ENCODE measurements at regions not wholly inside any gene's neighbourhood (a gene's known extent, or its start where the extent isn't known, plus 50 kb on each side); places are given as distances from the start of the nearest gene placed in this dataset.
"Not testable (repeated sequence)": the region's sequence is repeated elsewhere in the genome, so short reads cannot be mapped to it uniquely, and the experiment has no call there.

GRCh38 chr6:147689398-147689797, 180.9 kb downstream of the SAMD5 start:
- DNase-seq, result no peak
- TF ChIP-seq GATA1 (IDR thresholded peaks at IDR 0.05; ENCODE audit: low read depth, low read length), result no peak
- no peak for TF ChIP-seq POLR2A (IDR thresholded peaks at IDR 0.05; ENCODE audit: low read length)

GRCh38 chr6:147691446-147691845, 183.0 kb downstream of the SAMD5 start:
- TF ChIP-seq GATA1 (IDR thresholded peaks at IDR 0.05; ENCODE audit: low read depth, low read length) (no peak), POLR2A (IDR thresholded peaks at IDR 0.05; ENCODE audit: low read length) (no peak)
- no peak for DNase-seq

GRCh38 chr6:147693181-147693580, 184.7 kb downstream of the SAMD5 start:
- TF ChIP-seq POLR2A (IDR thresholded peaks at IDR 0.05; ENCODE audit: low read length) (no peak), GATA1 (IDR thresholded peaks at IDR 0.05; ENCODE audit: low read depth, low read length) (no peak)

DNA sequence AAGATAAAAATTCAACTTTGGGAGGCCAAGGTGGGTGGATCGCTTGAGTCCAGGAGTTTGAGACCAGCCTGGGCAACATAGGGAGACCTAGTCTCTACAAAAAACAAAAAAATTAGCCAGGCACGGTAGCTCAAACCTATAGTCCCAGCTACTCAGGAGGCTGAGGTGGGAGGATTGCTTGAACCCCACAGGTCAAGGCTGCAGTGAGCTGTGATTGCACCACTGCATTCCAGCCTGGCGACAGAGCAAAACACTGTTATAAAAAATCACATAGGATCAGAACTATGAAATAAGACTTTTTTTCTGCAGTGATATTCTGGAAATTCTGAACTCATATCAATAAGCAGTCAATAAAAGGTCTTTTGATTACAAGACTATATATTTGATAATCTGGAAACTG, 186.1 kb downstream of the SAMD5 start:
- DNase-seq, result not testable (repeated sequence)

More at GRCh38 chr6:147693181-147693580, 184.7 kb downstream of the SAMD5 start:
- no peak for DNase-seq

DNA sequence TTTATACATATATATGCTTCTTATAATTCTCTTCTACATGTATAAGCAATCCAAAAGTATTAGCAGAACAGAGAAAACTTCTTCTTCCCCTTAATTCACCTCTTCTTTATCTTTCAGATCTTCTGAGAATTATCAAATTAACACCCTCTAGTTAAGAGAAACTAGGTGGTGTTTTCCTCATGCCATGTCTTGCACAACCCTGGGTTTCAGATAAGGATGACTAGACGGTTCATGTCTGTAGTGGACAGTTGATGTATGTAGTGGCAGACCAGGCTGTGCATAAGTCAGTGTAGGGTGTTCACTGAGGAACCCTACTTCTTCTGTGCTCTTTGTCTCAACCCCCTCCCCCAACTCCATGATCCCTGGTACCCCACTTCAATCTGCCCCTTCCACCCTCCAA, 187.3 kb downstream of the SAMD5 start:
- DNase-seq, result peak; percentile 13 to 21
- no peak for TF ChIP-seq GATA1 (IDR thresholded peaks at IDR 0.05; ENCODE audit: low read depth, low read length)
- TF ChIP-seq POLR2A (IDR thresholded peaks at IDR 0.05; ENCODE audit: low read length), result no peak

DNA sequence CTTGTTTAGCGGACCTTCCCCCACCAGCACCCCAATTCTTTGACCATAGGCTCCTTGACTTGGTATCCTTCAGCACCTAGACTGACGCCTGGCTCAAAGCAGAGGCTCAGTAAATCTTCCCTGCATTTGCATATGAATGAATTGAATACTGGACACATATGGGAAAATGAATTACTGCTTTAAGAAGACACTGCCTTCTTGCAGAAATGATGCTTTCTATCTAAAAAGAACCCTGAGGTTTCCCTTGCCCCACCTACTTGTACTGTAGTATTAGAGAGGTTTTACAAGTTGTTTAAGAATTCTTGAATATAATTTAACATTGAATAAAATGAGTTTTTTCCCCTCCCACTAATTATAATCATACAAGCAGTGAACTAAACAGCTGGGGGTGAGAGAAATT, 190.7 kb downstream of the SAMD5 start:
- no peak for DNase-seq
- no peak for TF ChIP-seq POLR2A (IDR thresholded peaks at IDR 0.05; ENCODE audit: low read length)
- no peak for TF ChIP-seq GATA1 (IDR thresholded peaks at IDR 0.05; ENCODE audit: low read depth, low read length)

GRCh38 chr6:147699637-147700036, 191.1 kb downstream of the SAMD5 start:
- no peak for DNase-seq
- TF ChIP-seq GATA1 (IDR thresholded peaks at IDR 0.05; ENCODE audit: low read depth, low read length) (no peak), POLR2A (IDR thresholded peaks at IDR 0.05; ENCODE audit: low read length) (no peak)

GRCh38 chr6:147700436-147701209, 192.1 kb downstream of the SAMD5 start:
- no peak for DNase-seq
- TF ChIP-seq POLR2A (IDR thresholded peaks at IDR 0.05; ENCODE audit: low read length), result no peak
- TF ChIP-seq GATA1 (IDR thresholded peaks at IDR 0.05; ENCODE audit: low read depth, low read length), result no peak

DNA sequence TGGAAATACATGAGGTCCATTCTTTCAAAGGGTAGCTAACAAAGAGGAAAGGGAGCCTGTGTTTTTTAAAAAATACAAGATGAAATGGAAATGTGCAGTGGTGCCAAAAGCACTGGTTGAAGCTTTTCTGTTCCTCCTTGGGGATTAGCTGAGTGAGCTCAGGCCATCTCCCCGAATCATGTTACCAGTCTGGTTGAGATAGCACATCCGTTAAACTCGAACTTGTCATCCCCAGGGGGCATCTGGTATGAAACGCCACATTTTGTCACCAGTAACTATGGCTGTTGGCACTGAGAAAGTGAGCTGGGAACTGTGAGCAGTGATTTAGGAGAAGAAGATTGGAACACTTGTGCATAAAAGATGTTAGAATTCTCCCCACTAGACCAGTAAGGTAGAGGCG, 196.2 kb downstream of the SAMD5 start:
- DNase-seq, result no peak
- TF ChIP-seq POLR2A (IDR thresholded peaks at IDR 0.05; ENCODE audit: low read length) (no peak), GATA1 (IDR thresholded peaks at IDR 0.05; ENCODE audit: low read depth, low read length) (no peak)

DNA sequence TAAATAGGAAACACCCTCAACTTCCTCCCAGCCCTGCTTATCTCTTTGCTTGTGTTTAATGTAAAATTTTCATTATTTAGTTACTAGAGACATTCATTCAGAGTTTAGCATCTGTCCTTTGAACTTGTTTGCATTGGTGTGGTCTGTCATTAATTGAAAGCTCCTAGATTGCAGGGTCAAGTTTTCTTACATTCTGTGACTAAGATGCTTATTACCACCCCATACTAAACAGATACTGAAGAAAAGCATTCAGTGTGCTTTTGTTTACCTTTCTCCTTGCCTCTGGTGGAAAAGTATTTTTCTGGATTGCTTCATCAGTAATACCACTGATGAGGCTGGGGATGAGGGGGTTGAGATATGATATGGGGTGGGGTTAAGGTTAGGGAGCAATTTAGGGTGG, 199.0 kb downstream of the SAMD5 start:
- TF ChIP-seq POLR2A (IDR thresholded peaks at IDR 0.05; ENCODE audit: low read length) (no peak), GATA1 (IDR thresholded peaks at IDR 0.05; ENCODE audit: low read depth, low read length) (no peak)

DNA sequence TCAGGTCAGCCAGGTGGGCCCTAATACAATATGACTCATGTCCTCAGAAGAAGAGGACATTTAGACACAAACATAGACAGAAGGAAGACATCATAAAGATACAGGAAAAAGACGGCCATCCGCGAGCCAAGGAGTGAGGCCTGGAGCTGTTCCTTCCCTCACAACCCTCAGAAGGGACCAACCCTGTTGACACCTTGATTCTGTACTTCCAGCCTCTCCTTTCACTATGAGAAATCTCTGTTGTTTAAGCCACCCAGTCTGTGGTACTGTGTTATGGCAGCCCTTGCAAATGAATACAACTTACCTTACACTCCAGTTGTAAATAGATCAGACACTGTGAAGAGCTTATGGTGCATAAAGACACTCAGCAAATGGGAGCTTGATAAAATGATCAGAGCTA, 199.7 kb downstream of the SAMD5 start:
- DNase-seq, result no peak
- TF ChIP-seq GATA1 (IDR thresholded peaks at IDR 0.05; ENCODE audit: low read depth, low read length), result no peak
- TF ChIP-seq POLR2A (IDR thresholded peaks at IDR 0.05; ENCODE audit: low read length), result no peak

More for the DNA sequence above, 199.0 kb downstream of the SAMD5 start:
- DNase-seq, result no peak

DNA sequence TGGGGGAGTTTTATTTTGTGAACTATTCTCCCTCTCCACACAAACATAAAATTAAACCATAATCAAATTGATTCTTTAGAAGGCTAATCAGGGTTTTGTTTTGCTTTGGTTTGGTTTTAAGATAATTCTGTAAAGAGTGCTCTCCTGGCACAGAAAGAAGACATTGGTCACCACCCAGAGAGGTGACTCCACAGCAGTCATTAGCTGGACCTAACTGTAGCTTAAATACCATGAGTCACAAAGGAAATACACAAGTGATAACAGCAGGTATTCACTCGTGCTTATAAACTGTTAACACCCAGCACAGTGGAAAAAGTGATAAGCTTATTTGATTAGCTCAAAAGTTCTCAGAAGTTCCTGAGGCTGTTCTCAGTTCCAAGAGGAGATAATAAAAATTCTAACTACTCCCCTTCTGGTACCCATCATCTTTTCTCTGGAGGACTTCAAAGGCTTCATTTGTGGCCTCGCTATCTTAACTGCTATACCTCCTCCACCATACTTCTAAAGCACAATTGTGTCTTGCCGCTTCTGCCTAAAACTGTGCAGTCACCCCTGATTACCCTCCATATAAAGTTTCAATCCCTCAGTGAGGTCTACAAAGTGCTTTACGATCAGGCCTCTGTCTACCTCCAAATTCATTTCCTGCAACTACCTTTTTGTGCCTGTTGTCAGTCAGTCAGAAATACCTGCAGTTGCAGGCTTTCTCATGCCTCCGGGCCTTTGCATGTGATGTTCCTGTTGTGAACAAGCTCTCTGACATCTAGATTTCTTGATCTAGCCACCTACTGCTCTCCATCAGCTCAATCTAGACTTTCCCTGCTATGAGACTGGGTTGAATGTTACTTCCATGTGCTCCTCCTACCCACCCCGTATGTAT, 201.1 kb downstream of the SAMD5 start:
- TF ChIP-seq POLR2A (IDR thresholded peaks at IDR 0.05; ENCODE audit: low read length), result no peak
- TF ChIP-seq GATA1 (IDR thresholded peaks at IDR 0.05; ENCODE audit: low read depth, low read length), result no peak
- DNase-seq, result peak; percentile 18 to 19

DNA sequence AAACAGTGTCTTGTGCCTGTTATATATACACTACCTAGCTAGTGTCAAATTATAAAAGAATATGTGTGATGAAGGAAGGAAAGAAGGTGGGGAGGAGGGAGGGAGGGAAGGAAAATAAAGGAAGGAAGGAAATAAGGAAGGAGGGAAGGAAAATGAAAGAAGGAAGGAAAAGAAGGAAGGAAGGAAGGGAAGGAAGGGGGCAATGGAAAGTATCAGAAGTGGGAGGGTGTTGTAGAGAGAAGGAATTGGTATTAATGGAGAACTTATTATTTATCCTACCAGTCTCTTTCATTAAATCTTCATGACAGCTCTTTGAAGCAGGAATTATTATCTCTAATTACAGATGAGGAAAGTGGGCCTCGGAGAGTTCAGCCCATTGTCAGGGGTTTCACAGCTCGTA, 202.4 kb downstream of the SAMD5 start:
- TF ChIP-seq GATA1 (IDR thresholded peaks at IDR 0.05; ENCODE audit: low read depth, low read length) (no peak), POLR2A (IDR thresholded peaks at IDR 0.05; ENCODE audit: low read length) (no peak)

GRCh38 chr6:147711476-147711875, 203.0 kb downstream of the SAMD5 start:
- no peak for DNase-seq
- TF ChIP-seq GATA1 (IDR thresholded peaks at IDR 0.05; ENCODE audit: low read depth, low read length) (no peak), POLR2A (IDR thresholded peaks at IDR 0.05; ENCODE audit: low read length) (no peak)

More for the DNA sequence above, 202.4 kb downstream of the SAMD5 start:
- DNase-seq, result no peak
